ENCODE measurements at regions not wholly inside any gene's neighbourhood (a gene's known extent, or its start where the extent isn't known, plus 50 kb on each side); places are given as distances from the start of the nearest gene placed in this dataset.

GRCh38 chr14:71452987-71453386, 479.2 kb upstream of the RGS6 start:
- H3K9me3 ChIP-seq (ENCODE audit: insufficient read depth, low read depth, low read length), result no peaks in the 10 kb centered on the region
- H3K4me3 ChIP-seq (ENCODE audit: low read length, poor library complexity, severe bottlenecking), result no peak overlapping the region
- H3F3A ChIP-seq (ENCODE audit: low read depth), result peaks cover 3% of the 10 kb centered on the region; the same call in 1 of the 2 replicates
- peaks cover 85% of the 10 kb centered on the region for H3K79me2 ChIP-seq (ENCODE audit: insufficient read depth, low read length)
- H3K27me3 ChIP-seq (ENCODE audit: insufficient read depth, low read length, poor library complexity, severe bottlenecking), result no peaks in the 10 kb centered on the region
- no peaks in the 10 kb centered on the region for H3K36me3 ChIP-seq (ENCODE audit: insufficient read depth, low read length)
- no peak overlapping the region for H3K4me2 ChIP-seq (ENCODE audit: low read depth, low read length, poor library complexity, severe bottlenecking)
- H2AFZ ChIP-seq (ENCODE audit: low read length), result no peak overlapping the region
- TF ChIP-seq CTCF (conservative IDR thresholded peaks at IDR 0.05; ENCODE audit: low read length) (no peak), EZH2phosphoT487 (IDR thresholded peaks at IDR 0.05; ENCODE audit: borderline replicate concordance) (no peak)
- H4K20me1 ChIP-seq (ENCODE audit: insufficient read depth, low read length, poor library complexity, severe bottlenecking), result peaks cover 22% of the 10 kb centered on the region
- H3K9ac ChIP-seq (ENCODE audit: low read depth, low read length, poor library complexity, severe bottlenecking), result no peak overlapping the region
- H3K4me1 ChIP-seq (ENCODE audit: insufficient read depth, low read length, poor library complexity, severe bottlenecking), result peaks cover 37% of the 10 kb centered on the region
- H3K9me2 ChIP-seq (replicated peaks; ENCODE audit: low read depth, low read length), result no peaks in the 10 kb centered on the region

DNA sequence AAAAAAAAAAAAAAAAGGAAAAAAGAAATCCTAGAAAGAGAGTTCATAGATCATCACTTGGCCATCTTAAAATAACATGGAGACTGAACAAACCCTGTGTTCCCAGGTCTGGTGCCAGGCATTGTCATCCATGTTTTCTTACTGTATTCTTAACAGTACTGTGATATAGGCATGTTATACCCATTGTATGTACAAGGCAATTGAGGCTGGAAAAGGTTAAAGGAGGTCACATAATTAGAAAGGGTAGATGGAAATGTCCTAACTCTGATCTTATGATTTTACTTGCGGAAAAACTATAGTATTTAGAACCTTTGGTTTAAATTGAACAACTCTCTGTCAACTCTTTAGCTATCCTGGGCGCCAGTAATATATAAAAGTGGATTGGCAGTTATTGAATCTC, 478.2 kb upstream of the RGS6 start:
- Histone ChIP-seq H4K20me1 (ENCODE audit: insufficient read depth, low read length, poor library complexity, severe bottlenecking) (peaks cover 22% of the 10 kb centered on the region), H3K4me1 (ENCODE audit: insufficient read depth, low read length, poor library complexity, severe bottlenecking) (peaks cover 30% of the 10 kb centered on the region), H3K79me2 (ENCODE audit: insufficient read depth, low read length) (peaks cover 85% of the 10 kb centered on the region)

DNA sequence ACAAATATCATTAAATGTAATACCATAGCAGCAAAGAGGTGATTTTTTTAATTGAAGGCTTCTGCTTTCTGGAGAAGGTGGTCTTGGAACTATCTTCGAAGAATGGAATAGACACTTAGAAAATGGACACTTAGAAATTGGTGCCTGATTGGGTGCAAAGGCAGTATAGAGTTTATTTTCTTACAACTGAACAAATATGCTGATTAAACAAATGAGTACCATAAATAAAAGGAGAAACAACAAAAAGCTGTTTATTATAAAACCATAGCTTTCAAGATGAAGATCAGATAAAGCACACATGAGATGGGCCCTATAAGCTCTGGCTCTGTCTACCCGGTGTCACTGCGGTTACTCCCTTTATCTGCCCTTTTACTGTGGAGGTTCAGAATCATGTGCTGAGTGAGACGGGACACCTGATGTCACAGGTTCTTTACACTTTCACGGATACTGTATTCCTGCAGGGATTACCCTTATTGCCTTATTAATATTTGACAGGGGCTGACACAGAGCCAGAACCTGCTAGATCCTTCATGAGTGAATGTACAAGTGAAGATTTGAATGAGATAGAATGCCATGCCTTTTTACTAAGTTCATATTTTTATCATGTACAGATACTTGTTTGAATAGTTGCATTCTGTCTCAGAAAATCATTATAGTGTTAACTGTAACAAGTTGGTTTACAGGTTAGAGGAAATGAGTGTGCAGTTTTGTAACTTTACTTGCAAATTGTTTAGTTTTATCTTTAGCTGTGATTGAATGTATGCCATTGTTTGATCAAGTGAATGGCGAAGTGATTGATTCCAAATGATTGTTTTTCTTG, 477.5 kb upstream of the RGS6 start:
- H3K36me3 ChIP-seq (ENCODE audit: insufficient read depth, low read length), result 0 out of 2 replicates have a peak, but pooled peaks cover 2% of the 10 kb centered on the region
- H3K4me3 ChIP-seq (ENCODE audit: low read length, poor library complexity, severe bottlenecking), result no peak overlapping the region
- peaks cover 18% of the 10 kb centered on the region for H4K20me1 ChIP-seq (ENCODE audit: insufficient read depth, low read length, poor library complexity, severe bottlenecking)
- peaks cover 25% of the 10 kb centered on the region for H3K4me1 ChIP-seq (ENCODE audit: insufficient read depth, low read length, poor library complexity, severe bottlenecking)
- H3K79me2 ChIP-seq (ENCODE audit: insufficient read depth, low read length), result peaks cover 80% of the 10 kb centered on the region
- H3K9me3 ChIP-seq (ENCODE audit: insufficient read depth, low read depth, low read length), result no peaks in the 10 kb centered on the region
- no peak overlapping the region for H3K9ac ChIP-seq (ENCODE audit: low read depth, low read length, poor library complexity, severe bottlenecking)
- TF ChIP-seq EZH2phosphoT487 (IDR thresholded peaks at IDR 0.05; ENCODE audit: borderline replicate concordance), result no peak
- no peak for TF ChIP-seq CTCF (conservative IDR thresholded peaks at IDR 0.05; ENCODE audit: low read length)
- peak overlapping the region; percentile 36 for H3K4me2 ChIP-seq (ENCODE audit: low read depth, low read length, poor library complexity, severe bottlenecking)
- no peak overlapping the region for H2AFZ ChIP-seq (ENCODE audit: low read length)
- H3K27me3 ChIP-seq (ENCODE audit: insufficient read depth, low read length, poor library complexity, severe bottlenecking), result no peaks in the 10 kb centered on the region
- H3K9me2 ChIP-seq (replicated peaks; ENCODE audit: low read depth, low read length), result no peaks in the 10 kb centered on the region
- H3F3A ChIP-seq (ENCODE audit: low read depth), result peaks cover 3% of the 10 kb centered on the region; the same call in 1 of the 2 replicates

More for the DNA sequence above, 478.2 kb upstream of the RGS6 start:
- H3K9ac ChIP-seq (ENCODE audit: low read depth, low read length, poor library complexity, severe bottlenecking), result no peak overlapping the region
- no peaks in the 10 kb centered on the region for H3K9me2 ChIP-seq (replicated peaks; ENCODE audit: low read depth, low read length)
- no peaks in the 10 kb centered on the region for H3K27me3 ChIP-seq (ENCODE audit: insufficient read depth, low read length, poor library complexity, severe bottlenecking)
- H2AFZ ChIP-seq (ENCODE audit: low read length), result no peak overlapping the region
- no peak overlapping the region for H3K4me3 ChIP-seq (ENCODE audit: low read length, poor library complexity, severe bottlenecking)
- TF ChIP-seq EZH2phosphoT487 (IDR thresholded peaks at IDR 0.05; ENCODE audit: borderline replicate concordance), result no peak
- no peak for TF ChIP-seq CTCF (conservative IDR thresholded peaks at IDR 0.05; ENCODE audit: low read length)
- no peaks in the 10 kb centered on the region for H3K9me3 ChIP-seq (ENCODE audit: insufficient read depth, low read depth, low read length)
- peaks cover 3% of the 10 kb centered on the region; the same call in 1 of the 2 replicates for H3F3A ChIP-seq (ENCODE audit: low read depth)
- H3K36me3 ChIP-seq (ENCODE audit: insufficient read depth, low read length), result no peaks in the 10 kb centered on the region
- no peak overlapping the region for H3K4me2 ChIP-seq (ENCODE audit: low read depth, low read length, poor library complexity, severe bottlenecking)

All from Loucy (cell line).